Activated CD8-positive, alpha-beta memory T cell treated with anti-CD3 and anti-CD28 coated beads for 4 hours (primary cell): ENCODE measurements at regions not wholly inside any gene's neighbourhood (a gene's known extent, or its start where the extent isn't known, plus 50 kb on each side); places are given as distances from the start of the nearest gene placed in this dataset.
"Not testable (repeated sequence)": the region's sequence is repeated elsewhere in the genome, so short reads cannot be mapped to it uniquely, and the experiment has no call there.

Experiments
- DNase-seq, 2 donors: peaks; one replicate each; pipeline ENCODE4 v3.0.0-alpha.2; 2020; ENCODE audit warnings: low read depth in 2 of 2

DNA sequence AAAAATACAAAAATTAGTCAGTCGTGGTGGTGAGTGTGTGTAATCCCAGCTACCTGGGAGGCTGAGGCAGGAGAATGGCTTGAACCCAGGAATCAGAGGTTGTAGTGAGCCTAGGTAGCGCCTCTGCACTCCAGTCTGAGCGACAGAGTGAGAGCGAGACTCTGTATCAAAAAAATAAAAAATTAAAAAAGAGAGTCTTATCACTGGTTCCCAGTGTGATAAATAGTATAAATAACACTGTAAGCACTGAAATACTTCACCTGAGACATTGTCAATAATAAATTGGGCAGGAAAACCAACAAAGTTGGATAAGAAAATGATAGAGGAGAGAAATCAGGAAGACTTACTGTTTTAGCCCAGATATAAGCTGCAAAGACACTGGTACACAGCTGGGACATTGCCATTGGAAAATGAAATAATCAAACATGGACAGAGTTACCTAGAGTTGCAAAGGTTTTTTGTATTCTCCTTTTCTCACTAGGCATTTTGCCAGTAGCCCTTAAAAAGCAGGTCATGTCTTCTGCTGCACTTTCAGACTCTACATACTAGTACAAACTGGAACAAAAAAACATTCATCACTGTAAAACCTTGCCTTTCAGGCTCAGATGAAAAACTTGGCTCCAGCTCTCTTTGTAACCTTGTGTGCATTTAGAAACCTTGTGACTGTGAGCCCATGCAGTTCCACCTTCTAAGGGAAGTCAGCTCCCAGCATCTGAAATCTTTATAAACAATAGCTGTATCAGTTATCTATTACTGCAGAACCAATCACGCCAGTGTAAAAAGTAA, 55.0 kb upstream of the PPP1R2C start:
- no peak for DNase-seq

DNA sequence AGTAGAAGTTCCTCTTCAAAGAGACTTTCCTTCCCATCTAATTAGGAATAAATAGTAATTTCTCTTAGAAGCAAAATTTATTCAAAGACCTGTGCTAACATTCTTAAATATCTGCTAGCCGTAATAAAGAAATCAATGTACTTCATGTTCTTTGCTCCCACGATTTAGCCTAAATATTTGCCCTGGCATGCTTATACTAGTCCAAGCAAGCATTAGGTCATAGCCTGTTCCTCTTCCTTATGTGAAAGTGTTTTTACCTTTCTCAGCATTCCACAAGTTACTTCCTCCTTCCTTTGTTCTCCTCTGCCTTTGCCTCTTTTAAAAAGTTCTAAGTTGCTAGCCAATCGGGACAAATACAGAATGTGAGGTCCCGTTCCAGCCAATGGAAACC, 55.6 kb upstream of the PPP1R2C start:
- DNase-seq = not testable (repeated sequence)

DNA sequence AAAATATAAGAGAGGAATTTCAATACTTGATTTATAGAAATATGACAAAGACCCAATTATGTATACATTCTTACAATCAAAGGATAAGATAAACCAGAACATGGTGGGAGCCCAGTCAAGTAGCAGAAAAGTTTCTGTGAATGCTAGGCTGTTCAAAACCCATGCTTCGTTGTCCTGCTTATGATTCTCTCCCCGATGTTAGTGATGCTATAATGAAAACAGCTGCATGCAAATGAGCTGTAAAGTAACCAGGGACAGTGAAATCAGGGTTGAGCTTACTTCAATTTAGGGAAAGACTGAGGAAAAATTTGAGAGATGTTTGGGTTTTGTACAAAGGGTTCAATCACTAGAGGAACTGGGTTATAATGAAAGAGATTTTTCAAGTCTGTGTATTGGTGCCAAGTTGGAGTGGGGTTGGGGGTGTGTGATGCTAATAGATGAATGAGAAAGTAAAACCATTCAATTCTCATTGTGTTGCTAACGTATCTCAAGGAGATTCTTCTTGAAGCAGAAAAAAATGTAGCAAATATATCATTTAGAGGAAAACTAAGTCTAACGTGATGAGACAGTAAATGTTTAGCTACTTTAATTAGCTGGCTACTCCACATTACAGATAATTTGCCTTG, 59.3 kb upstream of the PPP1R2C start:
- no peak for DNase-seq

DNA sequence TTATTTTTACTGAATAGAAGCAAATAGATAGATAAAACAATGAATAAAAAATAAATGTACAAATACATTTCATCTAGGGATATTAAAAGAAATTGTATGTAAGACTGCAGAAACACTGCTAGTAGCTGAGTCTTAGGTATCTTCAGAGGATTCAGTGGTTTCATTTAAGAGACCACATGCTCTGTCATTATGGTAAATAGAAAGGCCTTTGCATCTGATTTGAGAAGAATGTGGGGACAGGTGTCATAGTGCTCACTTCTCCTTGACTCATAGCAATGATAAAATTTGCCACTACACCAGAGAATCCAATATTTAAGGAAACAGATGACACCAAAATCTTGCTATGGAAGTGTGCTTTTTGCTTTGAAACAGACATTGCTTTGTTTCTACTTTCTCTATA, 59.8 kb upstream of the PPP1R2C start:
- no peak for DNase-seq

DNA sequence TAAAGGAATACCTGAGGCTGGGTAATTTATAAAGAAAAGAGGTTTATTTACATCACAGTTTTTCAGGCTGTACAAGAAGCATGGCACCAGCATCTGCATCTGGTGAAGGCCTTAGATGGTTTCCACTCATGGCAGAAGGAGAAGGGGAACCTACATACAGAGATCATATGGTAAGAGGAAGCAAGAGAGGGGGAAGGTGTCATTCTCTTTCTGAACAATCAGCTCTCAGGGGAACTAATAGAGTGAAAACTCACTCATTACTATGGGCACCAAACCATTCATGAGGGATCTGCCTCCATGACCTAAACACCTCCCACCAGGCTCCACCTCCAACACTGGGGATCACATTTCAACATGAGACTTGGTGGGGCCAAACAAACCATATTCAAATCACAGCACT, 61.7 kb upstream of the PPP1R2C start:
- no peak for DNase-seq

DNA sequence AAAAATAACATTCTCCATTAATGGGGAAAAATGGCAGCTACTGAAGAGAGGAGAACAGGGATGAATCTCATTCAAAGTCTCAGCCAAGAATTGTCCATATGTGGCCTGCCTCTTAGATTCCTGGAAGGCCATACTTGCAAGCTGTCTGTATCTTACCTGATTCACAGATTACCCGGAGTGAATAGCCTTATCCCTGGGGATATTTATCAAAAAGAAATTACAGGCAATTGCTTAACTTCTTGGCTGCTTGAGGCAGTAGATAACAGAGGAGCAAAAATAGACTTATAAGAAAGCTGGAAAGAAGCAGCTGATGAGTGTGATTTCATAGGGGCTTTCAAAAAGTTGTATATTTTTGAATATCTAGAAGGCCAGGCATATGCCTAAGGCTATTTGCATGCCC, 68.8 kb upstream of the PPP1R2C start:
- no peak for DNase-seq

DNA sequence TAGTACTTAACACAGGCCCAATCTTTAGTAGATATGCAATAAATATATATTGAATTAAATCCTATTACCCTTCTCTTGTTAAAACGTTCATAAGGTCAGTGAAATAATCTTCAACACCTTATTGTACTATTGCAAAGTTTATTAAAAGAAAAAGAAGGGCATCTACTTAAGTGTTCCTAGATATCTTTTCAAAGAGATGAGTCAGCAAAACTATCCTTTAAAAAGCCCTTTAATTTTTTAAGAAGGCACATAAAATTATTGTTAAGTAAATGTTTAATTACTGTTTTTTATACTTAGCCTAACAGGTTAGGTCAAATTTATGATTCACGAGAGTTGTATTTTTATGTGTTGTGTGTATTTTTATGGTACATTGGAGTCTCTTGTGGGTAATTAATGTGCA, 77.3 kb upstream of the PPP1R2C start:
- no peak for DNase-seq

DNA sequence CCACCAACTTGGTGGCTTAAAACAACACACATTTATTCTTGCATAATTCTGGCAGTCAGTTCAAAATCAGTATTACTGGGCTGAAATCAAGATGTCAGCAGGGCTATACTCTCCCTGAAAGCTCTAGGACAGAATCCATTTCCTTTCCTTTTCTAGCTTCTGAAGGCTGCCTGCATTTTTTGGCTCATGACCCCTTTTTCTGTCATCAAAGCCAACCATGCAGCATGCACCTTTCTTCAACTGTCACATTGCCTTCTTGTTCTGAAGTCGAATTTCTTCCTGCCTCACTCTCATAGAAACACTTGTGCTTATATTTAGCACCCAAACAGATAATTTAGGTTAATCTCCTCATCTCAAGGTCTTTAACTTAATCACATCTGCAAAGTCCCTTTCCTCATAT, 79.8 kb upstream of the PPP1R2C start:
- no peak for DNase-seq

DNA sequence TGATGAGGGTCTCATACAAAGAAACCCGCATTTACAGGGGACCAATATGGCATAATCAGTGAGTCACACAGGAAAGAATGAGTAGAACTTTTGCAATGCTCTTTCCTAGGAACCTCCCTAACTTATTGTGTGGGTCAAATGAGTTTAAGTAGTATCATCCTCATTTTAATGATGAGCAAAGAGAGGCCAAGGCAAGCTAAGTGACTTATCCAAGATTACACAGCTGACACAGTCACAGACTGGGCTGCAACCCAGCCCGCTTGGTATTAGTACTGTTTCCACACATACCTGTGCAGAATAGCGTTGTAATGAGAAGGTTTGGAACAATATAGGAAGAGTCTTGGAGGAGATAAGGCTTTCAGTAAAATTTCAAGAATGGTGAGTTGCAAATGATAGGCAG, 91.0 kb upstream of the PPP1R2C start:
- DNase-seq = no peak

DNA sequence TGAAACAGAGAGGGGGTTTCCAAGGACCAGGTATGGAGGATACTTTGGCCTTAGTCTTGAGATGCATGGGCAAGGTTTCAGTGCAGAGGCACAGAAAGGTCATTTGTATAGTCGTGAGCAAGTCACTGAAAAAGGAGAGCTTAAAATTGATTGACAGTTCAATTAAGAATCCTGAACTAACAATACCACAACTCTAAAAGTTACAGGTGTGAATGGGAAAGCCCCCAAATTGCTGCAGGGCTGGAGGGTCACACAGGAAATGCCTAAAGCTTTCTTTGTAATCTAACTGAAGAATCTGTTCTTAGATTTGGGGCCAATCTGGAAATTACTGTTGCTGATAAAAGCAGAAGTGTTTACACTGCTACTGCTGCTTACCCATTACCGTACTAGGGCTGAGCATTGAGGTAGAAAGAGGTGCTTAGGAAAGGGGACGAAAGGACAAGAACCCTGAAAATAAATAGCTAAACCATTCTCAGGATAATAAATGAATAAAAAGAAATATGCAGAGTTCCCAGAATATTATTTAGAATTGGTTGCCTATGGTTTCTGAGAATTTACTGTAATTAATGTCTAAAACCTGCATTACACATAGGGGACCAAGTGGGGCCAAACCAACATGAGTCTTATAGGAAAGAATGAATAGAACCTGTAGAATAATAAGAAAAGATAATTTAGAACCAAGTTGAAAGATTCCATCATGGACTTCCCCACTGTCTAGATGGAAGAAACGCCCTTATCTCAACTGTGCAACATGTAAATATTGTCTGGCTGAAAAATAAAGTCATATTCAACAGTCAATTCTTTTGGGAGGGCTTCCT, 91.9 kb upstream of the PPP1R2C start:
- DNase-seq = no peak

DNA sequence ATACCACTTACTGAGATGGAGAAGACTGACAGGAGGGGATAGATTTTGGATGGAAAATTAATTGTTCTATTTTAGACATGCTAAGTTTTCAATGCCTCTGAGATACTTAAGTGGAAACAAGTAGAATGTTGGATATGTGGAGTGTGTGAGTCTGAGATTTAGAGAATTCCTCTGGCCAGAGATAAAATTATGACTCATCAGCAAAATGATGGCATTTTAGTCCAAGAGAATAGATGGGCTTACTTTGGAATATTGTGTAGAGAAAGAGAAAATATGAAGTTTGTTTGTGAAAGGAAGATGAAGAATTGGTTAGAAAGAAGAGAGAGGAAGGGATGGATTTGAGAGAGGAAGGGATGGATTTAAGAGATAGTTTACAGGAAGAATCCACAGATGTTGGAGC, 108.6 kb upstream of the PPP1R2C start:
- DNase-seq = no peak

DNA sequence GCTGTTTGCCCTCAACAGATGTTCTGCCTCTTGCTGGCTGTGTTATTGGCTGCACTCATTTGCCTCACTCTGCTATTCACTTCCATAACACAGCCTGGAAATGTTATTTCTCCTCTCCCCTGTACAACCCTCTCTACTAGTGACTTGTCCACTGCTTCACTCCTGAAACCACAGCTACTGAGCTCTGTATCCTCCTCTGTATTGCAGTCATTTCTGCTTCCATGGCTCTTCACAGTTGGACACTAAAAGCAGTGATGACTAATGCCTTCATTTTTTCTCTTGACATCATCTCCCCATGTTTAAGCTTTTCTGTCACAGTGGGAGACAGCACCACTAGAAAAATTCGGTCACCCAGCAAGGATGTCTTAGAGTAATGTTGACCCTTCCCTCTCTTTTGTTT, 123.0 kb upstream of the PPP1R2C start:
- DNase-seq = no peak

DNA sequence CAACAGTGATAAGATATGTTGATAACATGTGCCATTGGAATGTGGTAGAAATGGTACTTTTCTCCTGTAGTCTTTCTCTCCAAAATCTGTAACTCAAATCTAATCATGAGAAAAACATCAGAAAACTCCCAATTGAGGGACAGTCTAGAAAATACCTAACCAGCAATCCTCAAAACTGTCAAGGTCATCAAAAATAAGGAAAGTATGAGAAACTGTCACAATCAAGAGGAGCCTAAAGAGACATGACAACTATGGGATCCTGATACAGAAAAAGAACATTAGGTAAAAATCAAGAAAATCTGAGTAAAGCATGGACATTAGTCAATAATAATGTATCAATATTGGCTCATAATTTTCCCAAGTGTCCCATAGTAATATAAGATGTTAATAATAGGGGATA, 124.5 kb upstream of the PPP1R2C start:
- no peak for DNase-seq

DNA sequence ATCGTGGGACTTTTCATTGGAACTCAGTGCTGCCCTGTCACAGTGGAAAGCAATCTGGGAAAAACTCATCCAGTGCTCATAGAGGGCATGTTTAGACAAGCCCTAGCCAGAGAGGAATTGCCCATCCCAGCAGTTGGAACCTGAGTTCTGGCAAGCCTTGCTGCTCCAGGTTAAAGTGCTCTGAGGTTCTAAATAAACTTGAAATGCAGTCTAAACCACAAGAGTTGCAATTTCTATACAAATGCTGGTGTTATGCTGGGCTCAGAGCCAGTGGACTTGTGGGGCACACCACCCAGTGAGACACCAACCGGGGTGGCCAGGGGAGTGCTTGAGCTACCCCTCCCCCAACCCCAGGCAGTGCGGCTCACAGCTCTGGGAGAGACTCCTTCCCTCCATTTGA, 142.8 kb upstream of the PPP1R2C start:
- no peak for DNase-seq

DNA sequence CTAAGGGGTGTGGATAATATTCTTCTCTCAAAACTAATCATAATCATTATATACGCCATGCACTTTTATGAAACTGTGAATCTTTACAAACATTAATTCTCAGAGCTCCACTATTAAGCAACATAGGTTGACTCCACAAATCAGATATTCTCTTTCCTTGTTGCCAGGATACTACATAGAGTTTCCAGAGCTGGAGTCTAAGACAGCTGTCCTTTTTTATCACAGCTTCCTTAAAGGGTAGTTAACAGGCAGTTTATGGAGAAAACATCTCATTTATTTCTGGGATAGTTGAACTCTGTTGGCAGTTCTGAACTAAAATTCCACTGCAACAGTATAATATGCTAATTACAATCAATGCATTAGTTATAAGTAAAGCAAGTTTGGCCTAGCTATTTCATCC, 152.1 kb upstream of the PPP1R2C start:
- DNase-seq = no peak

DNA sequence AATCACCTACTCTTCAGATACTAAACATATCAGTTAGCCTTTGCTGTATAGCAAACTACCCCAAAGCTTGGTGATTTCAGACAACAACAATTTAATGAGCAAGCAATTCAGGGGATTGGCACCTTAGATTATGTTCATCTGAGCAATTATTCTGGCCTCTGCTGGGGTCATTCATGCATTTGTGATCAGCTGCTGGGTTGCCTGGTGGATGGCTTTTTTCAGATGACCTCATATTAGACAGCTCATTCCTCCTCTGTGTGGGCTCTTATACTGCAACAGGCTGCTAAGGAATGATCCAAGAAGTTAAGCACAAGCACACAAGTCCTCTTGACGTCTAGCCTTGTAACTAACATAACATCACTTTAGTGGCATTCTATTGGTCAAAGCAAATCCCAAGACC, 153.0 kb upstream of the PPP1R2C start:
- DNase-seq = no peak

DNA sequence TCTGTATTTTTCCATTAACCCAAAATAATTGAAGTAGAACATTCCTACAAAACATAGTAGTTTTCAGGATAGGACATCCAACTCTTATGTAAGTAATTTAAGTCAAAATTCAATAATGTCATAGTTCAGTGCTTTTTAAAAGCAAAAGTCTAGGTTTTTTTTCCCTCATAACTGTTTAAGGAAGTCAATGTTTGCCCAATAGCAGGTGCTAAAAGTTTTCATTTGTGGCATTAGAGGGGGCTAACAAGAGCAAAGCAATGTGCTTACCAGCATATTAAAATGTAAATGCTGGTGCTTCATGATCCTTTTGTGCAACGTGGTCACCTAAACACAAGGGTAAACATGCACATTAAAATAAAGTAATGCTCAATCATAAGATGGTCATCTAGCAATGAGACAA, 155.2 kb upstream of the PPP1R2C start:
- DNase-seq = no peak

DNA sequence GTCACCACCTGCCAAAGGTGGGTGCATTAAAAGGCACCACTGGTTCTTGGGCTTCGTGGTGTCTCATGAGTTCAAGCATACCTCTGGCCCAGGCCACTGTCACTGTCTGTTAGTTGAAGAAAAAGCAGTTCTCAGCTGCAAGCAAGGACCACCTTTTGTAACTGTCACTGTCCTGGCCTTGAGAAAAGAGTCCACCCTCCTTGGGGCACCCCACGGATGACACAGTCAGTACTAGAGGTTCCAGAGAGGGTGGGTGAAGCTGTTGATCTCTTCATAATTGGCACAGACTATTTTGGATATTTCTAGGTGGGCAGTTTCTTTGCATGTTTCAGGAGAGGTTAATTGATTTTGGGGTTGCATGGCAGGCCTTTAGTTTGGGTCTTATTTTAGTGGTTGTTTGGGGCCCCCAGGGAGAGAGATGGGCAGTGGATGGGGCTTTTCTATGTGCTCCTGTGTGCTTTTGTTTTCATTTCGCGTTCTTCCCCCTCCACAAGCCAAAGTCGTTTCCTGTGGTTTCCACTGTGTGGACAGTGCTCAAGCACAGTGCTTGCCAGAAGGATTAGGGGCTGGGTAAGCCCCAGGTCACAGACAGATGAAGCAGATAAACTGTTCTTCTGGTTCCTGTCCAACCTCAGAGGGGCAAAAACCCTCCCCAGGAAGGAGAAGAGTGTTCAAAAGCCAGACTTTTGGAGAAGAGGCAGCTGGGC, 156.2 kb upstream of the PPP1R2C start:
- DNase-seq = no peak

DNA sequence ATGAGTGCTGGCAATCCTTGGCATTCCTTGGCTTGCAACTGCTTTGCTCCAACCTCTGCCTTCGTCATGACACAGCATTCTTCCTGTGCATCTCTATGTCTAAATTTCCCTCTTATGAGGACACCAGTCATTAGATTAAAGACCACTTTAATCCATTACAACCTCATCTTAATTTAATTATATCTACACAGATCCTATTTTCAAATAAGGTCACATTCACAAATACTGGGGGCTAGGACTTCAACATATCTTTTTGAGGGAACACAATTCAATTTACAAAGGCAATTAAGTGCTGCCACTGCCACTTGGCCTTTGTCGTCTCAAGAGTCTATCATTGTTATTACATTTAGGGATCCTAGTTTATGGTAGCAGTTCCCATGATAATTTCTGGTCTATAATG, 163.7 kb upstream of the PPP1R2C start:
- no peak for DNase-seq

DNA sequence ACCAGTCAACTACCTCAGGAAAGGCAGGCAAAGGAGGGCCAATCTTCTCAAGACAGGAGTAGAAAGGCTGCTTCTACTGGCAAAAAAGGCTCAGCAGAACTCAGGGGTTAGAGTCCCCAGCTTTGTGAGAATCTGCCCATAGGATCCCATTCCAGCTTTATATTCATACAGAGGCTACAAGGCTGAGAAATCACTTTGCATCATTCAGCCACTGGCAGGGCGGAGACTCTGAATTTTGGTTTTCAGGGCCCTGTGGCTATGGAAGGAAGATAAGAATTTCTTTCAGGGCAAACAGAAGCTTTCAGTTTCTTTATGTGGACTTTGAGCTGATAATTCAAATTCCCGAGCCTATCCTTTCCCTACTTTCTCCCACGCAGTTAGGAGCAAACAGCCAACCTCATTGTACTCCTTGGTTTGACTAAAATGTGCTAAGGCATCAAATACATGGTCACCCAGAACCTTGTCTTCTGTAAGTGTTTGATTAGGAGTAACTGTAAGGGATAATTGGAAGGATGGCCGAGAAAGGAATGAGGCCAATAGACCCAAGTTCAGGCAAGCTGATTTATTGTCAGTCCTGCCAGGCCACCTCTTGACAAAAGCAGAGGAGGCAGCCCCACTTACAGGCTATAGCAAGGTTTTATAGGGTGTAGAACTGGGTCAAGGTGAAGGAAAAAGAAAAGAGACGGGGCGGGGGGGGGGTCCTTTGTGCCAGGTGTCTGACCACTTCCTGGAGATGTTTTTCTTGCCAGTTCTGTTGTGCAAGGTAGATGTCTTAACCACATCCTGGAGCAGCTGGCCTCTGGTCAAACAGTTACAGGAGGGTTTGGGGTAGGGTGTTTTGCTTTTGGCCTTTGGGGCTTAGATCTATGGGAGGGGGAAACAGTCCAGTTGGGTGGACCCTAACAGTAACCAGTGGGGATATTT, 165.3 kb upstream of the PPP1R2C start:
- no peak for DNase-seq

DNA sequence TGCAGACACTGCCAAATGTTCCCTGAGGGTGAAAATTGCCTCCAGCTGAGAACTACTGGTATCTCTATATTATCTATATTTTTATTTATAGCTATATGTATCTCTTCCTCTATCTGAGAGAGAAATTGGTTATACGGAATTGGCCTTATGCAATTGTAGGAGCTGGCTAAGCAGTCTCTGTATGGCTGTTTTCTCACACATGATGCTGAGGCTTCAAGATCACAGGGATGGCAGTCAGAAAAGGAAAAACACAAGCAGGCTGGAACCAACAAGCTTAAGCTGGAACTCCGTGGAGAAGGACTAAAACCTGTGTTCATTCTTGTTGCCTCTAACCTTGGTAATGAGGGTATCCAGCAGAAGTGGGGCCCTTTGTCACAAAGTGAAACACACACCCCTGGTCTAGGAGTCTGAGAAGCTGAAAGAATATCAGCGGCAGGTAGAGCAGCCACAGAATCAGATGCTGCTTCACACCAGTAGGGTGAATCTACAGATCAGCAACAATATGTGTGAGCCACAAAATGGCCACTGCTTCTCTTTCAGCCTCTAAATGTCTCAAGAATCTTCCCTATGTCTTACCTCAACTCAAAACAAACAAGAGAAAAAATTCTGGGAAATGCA, 166.5 kb upstream of the PPP1R2C start:
- DNase-seq = no peak
